KBM-7 (cell line): ENCODE measurements at regions not wholly inside any gene's neighbourhood (a gene's known extent, or its start where the extent isn't known, plus 50 kb on each side); places are given as distances from the start of the nearest gene placed in this dataset.

ENCODE experiments used
- DNase-seq: peaks from one replicate; pipeline ENCODE4 v3.0.0-alpha.2; 2015
- in situ Hi-C: fragments of 300-500 bp; cut with MboI; formaldehyde crosslinking; loops from 2 replicates; pipeline ENCODE4 v1.14.3; 2020; ENCODE audit warnings: low sequenced_read_pairs, low pct_unique_long_range_greater_than_20kb, mixed read lengths

DNA sequence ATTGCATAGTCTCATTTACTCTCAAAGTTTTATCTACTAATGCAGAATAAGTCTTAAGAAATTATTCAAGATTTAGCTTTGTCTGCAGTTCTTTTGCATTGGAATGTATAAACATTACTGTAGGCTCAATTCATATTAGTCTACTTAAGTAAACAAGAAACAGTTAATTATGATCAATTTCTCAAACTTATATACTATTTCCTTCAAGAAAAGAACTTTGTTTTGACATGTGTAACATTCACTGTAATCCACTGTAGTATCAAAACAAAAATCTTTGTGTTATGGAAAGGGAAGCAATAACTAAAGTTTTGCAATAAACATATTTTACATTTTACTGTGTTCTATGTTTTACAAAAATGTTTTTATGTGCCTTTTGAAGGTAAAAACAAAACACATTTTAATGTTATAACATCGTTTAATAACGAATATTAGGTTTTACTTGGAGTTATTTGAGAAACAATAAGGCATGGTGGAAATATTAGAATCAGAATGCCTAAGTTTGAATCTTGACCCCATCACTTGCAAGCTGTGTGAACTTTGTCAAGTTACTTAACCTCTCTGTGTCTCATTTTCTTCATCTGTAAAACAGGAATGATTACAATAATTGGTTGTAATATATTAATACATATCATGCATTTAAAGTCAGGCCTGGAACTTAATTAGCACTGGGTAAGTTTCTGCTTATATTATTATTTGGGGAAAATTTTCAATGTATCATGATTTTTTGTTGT lies 77.0 kb upstream of the DPH5 start:
- DNase-seq, result no peak
- in situ Hi-C loops, result no loop called here

DNA sequence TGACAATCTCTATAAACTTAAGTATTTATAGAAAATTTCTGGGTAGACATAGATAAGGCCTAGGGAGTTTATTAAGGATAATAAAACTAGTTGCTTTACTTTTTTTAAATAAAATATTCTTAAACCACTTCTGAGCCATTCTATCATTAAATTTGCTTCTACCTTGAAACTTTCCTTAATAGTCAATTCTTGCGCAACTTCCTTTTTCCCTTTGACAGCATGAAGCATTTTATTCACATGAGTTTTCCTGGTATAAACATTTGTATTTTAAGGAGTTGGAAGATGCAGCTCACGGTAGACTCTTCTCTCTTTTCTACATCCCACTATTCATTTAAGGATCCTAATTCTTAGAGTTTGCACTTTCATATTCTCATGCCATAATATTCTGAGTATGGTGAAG lies 75.8 kb upstream of the DPH5 start:
- no peak for DNase-seq
- in situ Hi-C loops, result no loop called here

DNA sequence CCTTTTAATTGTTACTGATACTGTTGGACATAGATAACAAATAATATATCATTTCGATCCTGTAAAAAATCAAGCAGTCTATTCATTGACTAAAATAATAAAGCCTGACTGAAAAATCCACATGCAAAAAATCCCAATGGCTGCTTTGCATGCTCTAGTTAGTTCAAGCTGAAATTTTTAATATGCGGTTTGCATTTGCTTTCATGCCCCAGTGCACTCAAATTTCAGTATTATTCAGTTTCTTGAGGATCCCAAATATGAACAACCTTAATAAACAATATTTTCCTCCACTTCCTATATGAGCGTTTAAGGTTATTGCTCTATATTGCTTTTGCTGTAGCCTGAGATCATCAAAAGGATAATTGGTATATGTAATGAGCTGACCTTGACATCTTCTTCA lies 75.1 kb upstream of the DPH5 start:
- no peak for DNase-seq
- in situ Hi-C loops, result no loop called here

DNA sequence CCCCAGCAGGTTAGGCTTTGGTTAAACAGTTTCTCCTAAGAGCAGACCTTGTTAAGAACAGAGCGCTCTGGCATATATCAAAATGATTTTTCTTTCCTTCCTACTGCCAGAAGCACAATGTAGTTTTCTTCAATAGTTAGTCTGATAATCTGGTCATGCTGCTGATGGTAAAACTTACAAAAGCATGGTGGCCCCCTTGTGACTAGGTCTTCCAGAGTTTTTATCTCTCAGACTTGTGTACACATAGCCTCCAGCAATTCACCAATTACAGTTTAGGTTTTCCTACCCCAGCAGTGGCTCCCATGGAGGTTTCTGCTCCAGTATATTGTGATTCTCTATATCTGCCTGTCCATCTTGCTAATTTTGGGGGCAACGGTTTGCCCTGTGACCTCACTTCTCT lies 73.3 kb upstream of the DPH5 start:
- in situ Hi-C loops, result no loop called here
- no peak for DNase-seq

DNA sequence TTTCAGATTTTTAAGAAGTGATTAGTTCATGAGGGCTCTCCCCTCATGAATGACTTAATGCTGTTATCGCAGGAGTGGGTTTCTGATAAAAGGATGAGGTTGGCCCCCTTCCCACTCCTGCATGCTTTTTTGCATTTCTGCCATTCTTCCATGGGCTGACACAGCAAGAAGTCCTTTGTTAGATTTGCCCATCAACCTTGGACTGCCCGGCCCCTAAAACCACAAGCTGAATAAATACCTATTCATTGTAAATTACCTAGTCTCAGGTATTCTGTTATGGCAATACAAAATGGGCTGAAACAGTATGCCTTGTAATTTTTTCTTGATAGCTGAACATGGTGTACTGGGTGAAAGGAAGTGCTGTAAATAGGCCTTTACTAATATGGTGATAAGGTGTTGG lies 72.7 kb upstream of the DPH5 start:
- in situ Hi-C loops, result no loop called here
- DNase-seq, result no peak

GRCh38 chr1:101089613-101090338 lies 64.2 kb upstream of the DPH5 start:
- DNase-seq, result peak; percentile 53
- in situ Hi-C loops, result no loop called here

DNA sequence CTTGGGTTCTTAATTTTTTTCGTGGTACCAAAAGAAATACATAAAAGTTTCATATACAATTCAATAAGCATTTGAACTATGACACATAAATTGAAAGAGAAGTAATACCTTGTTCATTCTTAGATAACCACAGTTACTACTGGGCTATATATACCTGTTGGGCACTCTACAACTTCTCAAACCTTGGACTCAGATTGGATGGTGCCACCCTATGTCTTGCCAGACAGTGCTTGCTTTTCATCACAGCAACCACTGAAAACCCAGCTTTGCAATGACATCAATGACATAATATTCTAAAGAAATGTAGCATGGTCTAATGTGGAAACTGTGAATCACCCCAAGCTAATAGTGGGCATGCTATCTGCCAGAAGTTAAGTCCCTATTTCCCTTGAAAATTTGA lies 62.8 kb upstream of the DPH5 start:
- DNase-seq, result no peak
- in situ Hi-C loops, result no loop called here

- no peak for DNase-seq
- in situ Hi-C loops, result no loop called here
These were observed 61.2 kb upstream of the DPH5 start for GRCh38 chr1:101086783-101087182.

DNA sequence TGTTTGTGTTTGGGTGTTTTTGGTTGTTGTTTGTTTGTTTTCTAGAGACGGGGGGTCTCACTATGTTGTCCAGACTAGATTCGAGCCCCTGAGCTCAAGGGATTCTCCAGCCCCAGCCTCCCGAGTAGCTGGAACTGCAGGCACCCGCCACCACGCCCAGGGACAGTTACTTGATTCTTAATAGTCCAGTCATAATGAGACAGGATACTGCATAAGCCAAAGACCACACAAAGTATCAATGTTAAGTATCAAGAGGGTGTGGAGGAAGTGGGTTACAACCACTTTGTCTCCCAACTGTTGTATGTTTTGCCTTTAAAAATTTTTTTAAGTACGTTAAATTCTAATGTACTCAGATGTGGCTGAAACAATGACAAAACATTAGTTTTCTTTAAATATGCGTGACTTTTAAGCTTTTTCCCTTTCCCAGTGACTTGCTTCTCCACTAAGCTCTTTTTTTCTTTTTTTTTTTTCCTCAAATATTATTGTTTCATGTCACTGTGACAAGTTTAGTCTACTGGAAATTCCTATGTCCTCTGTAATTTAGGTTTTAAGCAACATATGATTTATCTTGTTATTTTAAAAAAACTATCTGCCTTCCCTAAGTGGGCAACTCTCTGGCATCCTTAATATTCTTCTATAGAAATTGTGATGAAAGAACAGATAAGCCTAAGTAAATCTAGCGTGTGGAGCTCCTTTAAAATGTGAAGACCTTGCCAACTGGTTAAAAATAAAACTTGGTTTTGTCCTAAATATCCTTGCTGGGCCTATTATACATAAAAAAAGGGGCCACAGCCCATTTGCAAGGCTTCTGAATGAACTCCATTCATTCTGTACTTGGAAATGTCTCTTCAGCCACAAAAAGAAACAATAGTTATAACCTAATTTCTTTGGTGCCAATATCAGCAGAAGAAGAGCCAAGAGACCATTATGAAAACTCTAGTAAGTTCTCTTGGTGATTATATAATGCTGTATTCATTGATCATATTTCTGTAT lies 56.2 kb upstream of the DPH5 start:
- in situ Hi-C loops, result no loop called here
- no peak for DNase-seq

DNA sequence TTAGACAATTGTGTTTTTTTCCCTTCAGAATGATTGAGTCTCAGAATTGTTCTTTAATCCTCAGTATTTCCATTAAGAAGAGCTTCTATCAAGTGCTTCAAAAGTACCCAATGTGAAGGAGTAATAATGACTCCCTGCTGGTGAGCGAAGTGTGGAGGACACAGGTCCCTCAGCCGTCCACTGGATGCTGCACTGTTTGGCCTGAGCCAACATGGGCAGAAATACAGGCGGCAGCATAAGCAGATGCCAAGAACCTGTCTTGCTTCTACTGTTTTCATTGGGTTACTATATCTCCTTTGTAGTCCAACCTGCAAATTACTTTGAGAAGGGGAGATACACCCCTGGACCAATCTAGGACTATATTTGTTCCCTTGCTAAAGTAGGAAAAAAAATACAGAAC lies 55.3 kb upstream of the DPH5 start:
- in situ Hi-C loops, result no loop called here
- DNase-seq, result no peak

DNA sequence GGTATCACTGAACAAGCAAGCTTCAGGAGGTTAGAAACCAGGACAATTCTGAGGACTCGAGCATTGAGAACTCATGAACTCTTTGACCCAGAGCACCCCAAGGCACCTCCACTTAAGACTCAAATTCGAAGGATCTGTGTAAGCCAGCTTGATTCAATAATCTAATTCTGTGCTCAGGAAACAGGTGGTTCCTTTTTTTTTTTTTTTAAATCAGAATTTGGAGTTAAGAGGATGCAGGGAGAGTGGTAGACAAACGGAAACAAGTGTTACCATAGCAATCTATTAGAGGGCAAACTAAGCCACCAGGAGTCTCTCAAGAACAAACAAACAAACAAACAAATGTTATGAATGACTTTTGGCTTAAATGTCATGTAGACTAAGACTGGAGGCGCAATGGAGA lies 53.8 kb upstream of the DPH5 start:
- DNase-seq, result peak; percentile 69
- in situ Hi-C loops, result no loop called here

DNA sequence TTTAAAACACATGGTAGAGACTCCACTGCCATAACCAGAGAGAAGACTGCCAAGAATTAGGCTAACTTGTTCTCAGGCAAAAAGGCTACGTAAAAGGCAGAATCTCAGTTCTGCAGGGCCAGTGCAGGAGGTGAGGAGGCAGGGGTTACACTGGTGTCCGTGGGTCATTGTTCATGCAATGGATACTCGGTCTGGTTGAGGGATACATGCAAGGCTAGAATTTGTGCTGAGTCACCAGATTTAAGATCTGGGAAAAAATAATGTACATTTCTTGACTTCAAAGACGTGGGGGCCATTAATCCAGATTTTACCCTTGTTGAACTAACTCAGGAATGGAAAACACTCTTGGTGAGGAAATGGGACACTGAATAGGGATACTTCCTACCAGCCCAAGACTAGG lies 52.3 kb upstream of the DPH5 start:
- in situ Hi-C loops, result no loop called here
- no peak for DNase-seq

DNA sequence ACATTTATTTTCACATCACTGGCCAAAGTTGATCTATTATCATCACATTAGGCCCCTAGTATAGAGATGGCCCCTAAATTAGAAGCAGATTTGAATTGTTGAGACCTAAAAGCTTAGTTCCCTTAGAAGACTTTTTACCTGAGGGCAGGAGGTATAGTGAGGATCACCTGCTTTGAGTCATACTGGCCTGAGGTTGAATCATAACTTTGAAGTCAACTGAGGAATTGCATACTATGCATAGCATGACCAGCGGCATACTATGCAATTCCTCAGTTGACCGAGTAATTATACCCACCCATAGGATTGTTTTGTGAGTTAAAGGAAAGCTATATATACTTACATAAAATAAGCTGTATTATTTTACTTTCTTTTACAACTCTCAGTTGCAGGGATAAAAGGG lies 50.3 kb upstream of the DPH5 start:
- in situ Hi-C loops, result no loop called here

More for the DNA sequence above, 50.3 kb upstream of the DPH5 start:
- DNase-seq, result no peak
